ENCODE measurements at regions not wholly inside any gene's neighbourhood (a gene's known extent, or its start where the extent isn't known, plus 50 kb on each side); places are given as distances from the start of the nearest gene placed in this dataset.

GRCh38 chr6:44679438-44680201 is 292.1 kb downstream of the CDC5L start:
- H3K4me3 ChIP-seq (ENCODE audit: low read depth, low read length), result no peak overlapping the region
- TF ChIP-seq POLR2A (IDR thresholded peaks at IDR 0.05; ENCODE audit: extremely low read depth, insufficient read length) (no peak), CTCF (IDR thresholded peaks at IDR 0.05; ENCODE audit: low read depth, low read length) (no peak), MYC (IDR thresholded peaks at IDR 0.05; ENCODE audit: low read depth, low read length) (no peak)
- TF ChIP-seq, protein P1, sequence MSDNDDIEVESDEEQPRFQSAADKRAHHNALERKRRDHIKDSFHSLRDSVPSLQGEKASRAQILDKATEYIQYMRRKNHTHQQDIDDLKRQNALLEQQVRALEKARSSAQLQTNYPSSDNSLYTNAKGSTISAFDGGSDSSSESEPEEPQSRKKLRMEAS (IDR thresholded peaks at IDR 0.05; ENCODE audit: low read depth, low read length), result no peak
- DNase-seq (ENCODE audit: low read depth), result no peak

GRCh38 chr6:44680202-44680720 is 292.8 kb downstream of the CDC5L start:
- TF ChIP-seq MYC (IDR thresholded peaks at IDR 0.05; ENCODE audit: low read depth, low read length) (no peak), POLR2A (IDR thresholded peaks at IDR 0.05; ENCODE audit: extremely low read depth, insufficient read length) (no peak), CTCF (IDR thresholded peaks at IDR 0.05; ENCODE audit: low read depth, low read length) (no peak)
- TF ChIP-seq, protein P1 (IDR thresholded peaks at IDR 0.05; ENCODE audit: low read depth, low read length), result no peak
- H3K4me3 ChIP-seq (ENCODE audit: low read depth, low read length), result no peak overlapping the region
- DNase-seq (ENCODE audit: low read depth), result no peak

- no peak for DNase-seq (ENCODE audit: low read depth)
- no peak for TF ChIP-seq POLR2A (IDR thresholded peaks at IDR 0.05; ENCODE audit: extremely low read depth, insufficient read length)
- TF ChIP-seq, protein P1 (IDR thresholded peaks at IDR 0.05; ENCODE audit: low read depth, low read length), result no peak
- no peak for TF ChIP-seq CTCF (IDR thresholded peaks at IDR 0.05; ENCODE audit: low read depth, low read length)
- TF ChIP-seq MYC (IDR thresholded peaks at IDR 0.05; ENCODE audit: low read depth, low read length), result no peak
- H3K4me3 ChIP-seq (ENCODE audit: low read depth, low read length), result no peak overlapping the region
These were observed 294.3 kb downstream of the CDC5L start for GRCh38 chr6:44681761-44682160.

GRCh38 chr6:44682280-44682679 is 294.8 kb downstream of the CDC5L start:
- no peak overlapping the region for H3K4me3 ChIP-seq (ENCODE audit: low read depth, low read length)
- no peak for DNase-seq (ENCODE audit: low read depth)
- TF ChIP-seq, protein P1 (IDR thresholded peaks at IDR 0.05; ENCODE audit: low read depth, low read length), result no peak
- TF ChIP-seq CTCF (IDR thresholded peaks at IDR 0.05; ENCODE audit: low read depth, low read length) (no peak), MYC (IDR thresholded peaks at IDR 0.05; ENCODE audit: low read depth, low read length) (no peak), POLR2A (IDR thresholded peaks at IDR 0.05; ENCODE audit: extremely low read depth, insufficient read length) (no peak)

- H3K4me3 ChIP-seq (ENCODE audit: low read depth, low read length), result no peak overlapping the region
- TF ChIP-seq CTCF (IDR thresholded peaks at IDR 0.05; ENCODE audit: low read depth, low read length) (no peak), POLR2A (IDR thresholded peaks at IDR 0.05; ENCODE audit: extremely low read depth, insufficient read length) (no peak), MYC (IDR thresholded peaks at IDR 0.05; ENCODE audit: low read depth, low read length) (no peak)
- TF ChIP-seq, protein P1 (IDR thresholded peaks at IDR 0.05; ENCODE audit: low read depth, low read length), result no peak
- DNase-seq (ENCODE audit: low read depth), result no peak
These were observed 295.7 kb downstream of the CDC5L start for GRCh38 chr6:44682987-44683779.
